DOHH2 (cell line): ENCODE measurements at regions not wholly inside any gene's neighbourhood (a gene's known extent, or its start where the extent isn't known, plus 50 kb on each side); places are given as distances from the start of the nearest gene placed in this dataset.

Experiments
- CTCF ChIP-seq: fragments of 200-600 bp; sonication (generic); IDR thresholded peaks from one replicate; pipeline ENCODE4 v1.5.1; 2014; ENCODE audit warnings: antibody characterized with exemption, mild to moderate bottlenecking, low read depth, low read length; ENCODE audit not compliant: poor library complexity, severe bottlenecking
- EZH2phosphoT487 ChIP-seq: fragments of 200-600 bp; sonication (generic); IDR thresholded peaks from 2 replicates; pipeline ENCODE4 v1.6.1; 2017; ENCODE audit warnings: borderline replicate concordance, mild to moderate bottlenecking, antibody characterized with exemption, low read length, moderate library complexity, mixed read lengths

GRCh38 chr1:55446351-55446750 is 231.2 kb upstream of the USP24 start:
- no peak for TF ChIP-seq CTCF
- TF ChIP-seq EZH2phosphoT487: no peak
